ENCODE measurements at regions not wholly inside any gene's neighbourhood (a gene's known extent, or its start where the extent isn't known, plus 50 kb on each side); places are given as distances from the start of the nearest gene placed in this dataset.

DNA sequence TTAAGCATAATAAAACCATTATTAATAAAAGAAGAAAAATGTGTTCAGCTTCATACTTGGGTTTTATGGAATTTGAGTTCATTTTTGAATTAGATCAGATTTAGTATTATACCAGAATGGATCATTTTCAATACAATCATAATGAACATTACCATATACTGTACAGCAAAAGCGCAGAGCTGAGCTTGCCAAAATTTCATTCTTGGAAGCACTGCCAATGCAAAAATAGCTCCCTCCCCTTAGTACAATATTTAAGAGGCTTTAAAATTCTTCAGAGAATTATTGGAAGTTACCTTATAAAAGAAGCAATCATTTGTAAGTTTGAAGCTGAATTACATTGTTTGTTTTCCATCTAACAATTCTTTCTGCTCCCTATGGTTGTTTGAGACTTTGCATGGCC is 938.1 kb upstream of the SLC39A10 start:
- no peaks in the 10 kb centered on the region for H3K36me3 Mint-ChIP-seq (ENCODE audit: insufficient read depth, unreplicated experiment)
- no peak for DNase-seq (ENCODE audit: unreplicated experiment)
- intact Hi-C loops (cut with micrococcal nuclease): no loop called here
- CTCF ChIA-PET: no interaction called here
- POLR2A ChIA-PET: no interaction called here
- no peak overlapping the region for H3K27ac Mint-ChIP-seq (ENCODE audit: low read depth, unreplicated experiment)
- no peak overlapping the region for H3K4me3 Mint-ChIP-seq (ENCODE audit: unreplicated experiment)
- BruUV-seq (replicated peaks): no TSS peak
- H3K27me3 Mint-ChIP-seq (ENCODE audit: insufficient read depth, unreplicated experiment): no peaks in the 10 kb centered on the region
- H3K4me1 Mint-ChIP-seq (ENCODE audit: insufficient read depth, unreplicated experiment): peaks cover 5% of the 10 kb centered on the region
- peaks cover 7% of the 10 kb centered on the region for H3K9me3 Mint-ChIP-seq (ENCODE audit: unreplicated experiment)
- TF ChIP-seq CTCF (IDR thresholded peaks at IDR 0.05; ENCODE audit: unreplicated experiment): no peak

GRCh38 chr2:194714541-194714940 is 942.5 kb upstream of the SLC39A10 start:
- intact Hi-C loops (cut with micrococcal nuclease): no loop called here
- TF ChIP-seq CTCF (IDR thresholded peaks at IDR 0.05; ENCODE audit: unreplicated experiment): no peak
- Mint-ChIP-seq H3K27ac (ENCODE audit: low read depth, unreplicated experiment) (no peak overlapping the region), H3K27me3 (ENCODE audit: insufficient read depth, unreplicated experiment) (no peaks in the 10 kb centered on the region), H3K4me3 (ENCODE audit: unreplicated experiment) (no peak overlapping the region), H3K9me3 (ENCODE audit: unreplicated experiment) (peaks cover 7% of the 10 kb centered on the region), H3K36me3 (ENCODE audit: insufficient read depth, unreplicated experiment) (no peaks in the 10 kb centered on the region), H3K4me1 (ENCODE audit: insufficient read depth, unreplicated experiment) (peaks cover 5% of the 10 kb centered on the region)
- peak; percentile 23 for DNase-seq (ENCODE audit: unreplicated experiment)
- CTCF ChIA-PET: interaction anchor here (0.5 kb wide), 1 partner anchor 689 kb away, joined by 4 read pairs; no protein-coding TSS in a partner anchor
- POLR2A ChIA-PET: no interaction called here
- no TSS peak for BruUV-seq (replicated peaks)

DNA sequence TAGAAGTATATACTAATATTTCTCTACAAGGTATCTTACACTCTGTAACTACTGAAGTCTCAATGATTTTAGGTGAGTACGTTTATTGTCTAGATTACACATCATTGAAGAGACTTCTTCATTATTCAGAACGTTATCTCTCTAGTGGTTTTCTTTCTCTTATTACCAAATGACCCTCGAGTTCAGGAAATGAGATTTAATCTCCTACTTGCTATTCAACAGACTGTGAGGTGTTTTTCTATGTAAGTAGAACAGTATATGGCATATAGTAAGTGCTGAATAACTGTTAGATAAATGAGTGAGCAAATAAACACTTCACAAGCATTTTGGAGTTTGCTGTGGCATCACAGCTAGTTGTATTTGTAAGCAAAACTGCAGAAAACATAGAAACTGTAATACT is 947.2 kb upstream of the SLC39A10 start:
- no peaks in the 10 kb centered on the region for H3K36me3 Mint-ChIP-seq (ENCODE audit: insufficient read depth, unreplicated experiment)
- no peak for DNase-seq (ENCODE audit: unreplicated experiment)
- peaks cover 4% of the 10 kb centered on the region for H3K4me1 Mint-ChIP-seq (ENCODE audit: insufficient read depth, unreplicated experiment)
- no peak overlapping the region for H3K4me3 Mint-ChIP-seq (ENCODE audit: unreplicated experiment)
- ChIA-PET POLR2A (no interaction called here), CTCF (no interaction called here)
- H3K27me3 Mint-ChIP-seq (ENCODE audit: insufficient read depth, unreplicated experiment): no peaks in the 10 kb centered on the region
- no TSS peak for BruUV-seq (replicated peaks)
- intact Hi-C loops (cut with micrococcal nuclease): no loop called here
- no peak overlapping the region for H3K27ac Mint-ChIP-seq (ENCODE audit: low read depth, unreplicated experiment)
- peaks cover 5% of the 10 kb centered on the region for H3K9me3 Mint-ChIP-seq (ENCODE audit: unreplicated experiment)
- no peak for TF ChIP-seq CTCF (IDR thresholded peaks at IDR 0.05; ENCODE audit: unreplicated experiment)

GRCh38 chr2:194706179-194706578 is 950.8 kb upstream of the SLC39A10 start:
- no peak overlapping the region for H3K27ac Mint-ChIP-seq (ENCODE audit: low read depth, unreplicated experiment)
- DNase-seq (ENCODE audit: unreplicated experiment): no peak
- ChIA-PET CTCF (no interaction called here), POLR2A (no interaction called here)
- no peaks in the 10 kb centered on the region for H3K27me3 Mint-ChIP-seq (ENCODE audit: insufficient read depth, unreplicated experiment)
- BruUV-seq (replicated peaks): no TSS peak
- no peak overlapping the region for H3K4me3 Mint-ChIP-seq (ENCODE audit: unreplicated experiment)
- H3K9me3 Mint-ChIP-seq (ENCODE audit: unreplicated experiment): no peaks in the 10 kb centered on the region
- no peaks in the 10 kb centered on the region for H3K36me3 Mint-ChIP-seq (ENCODE audit: insufficient read depth, unreplicated experiment)
- intact Hi-C loops (cut with micrococcal nuclease): no loop called here
- H3K4me1 Mint-ChIP-seq (ENCODE audit: insufficient read depth, unreplicated experiment): no peaks in the 10 kb centered on the region
- no peak for TF ChIP-seq CTCF (IDR thresholded peaks at IDR 0.05; ENCODE audit: unreplicated experiment)
